Neural progenitor cell (in vitro differentiated cells): ENCODE measurements at regions not wholly inside any gene's neighbourhood (a gene's known extent, or its start where the extent isn't known, plus 50 kb on each side); places are given as distances from the start of the nearest gene placed in this dataset.

Experiments
- DNase-seq: peaks from one replicate; pipeline ENCODE4 v3.0.0-alpha.2; 2016; ENCODE audit warnings: low spot score
- H2AFZ ChIP-seq: fragments of 200-600 bp; sonication (generic); replicated peaks from 2 replicates; pipeline ENCODE4 v1.6.1; 2016; ENCODE audit warnings: antibody characterized with exemption
- H3F3A ChIP-seq: fragments of 200-600 bp; sonication (generic); 2 replicates; pipeline ENCODE4 v1.6.1; 2016; ENCODE audit warnings: antibody characterized with exemption, low read depth
- H3K27ac ChIP-seq: fragments of 200-600 bp; sonication (generic); 2 replicates; pipeline ENCODE4 v1.5.1; 2016; ENCODE audit warnings: mild to moderate bottlenecking
- H3K27me3 ChIP-seq: fragments of 200-600 bp; sonication (generic); 2 replicates; pipeline ENCODE4 v1.6.1; 2016; ENCODE audit warnings: mild to moderate bottlenecking, moderate library complexity
- H3K36me3 ChIP-seq: fragments of 200-600 bp; sonication (generic); 2 replicates; pipeline ENCODE4 v1.5.1; 2016
- H3K4me1 ChIP-seq: fragments of 200-600 bp; sonication (generic); 2 replicates; pipeline ENCODE4 v1.6.1; 2016; ENCODE audit warnings: mixed run types
- H3K4me2 ChIP-seq: fragments of 200-600 bp; sonication (generic); 2 replicates; pipeline ENCODE4 v1.6.1; 2016
- H3K4me3 ChIP-seq: fragments of 200-600 bp; sonication (generic); 2 replicates; pipeline ENCODE4 v1.5.1; 2016
- H3K79me2 ChIP-seq: fragments of 200-600 bp; sonication (generic); 2 replicates; pipeline ENCODE4 v1.6.1; 2016; ENCODE audit warnings: low read depth
- H3K9ac ChIP-seq: fragments of 200-600 bp; sonication (generic); 2 replicates; pipeline ENCODE4 v1.6.1; 2016
- H3K9me3 ChIP-seq: fragments of 200-600 bp; sonication (generic); 2 replicates; pipeline ENCODE4 v1.5.1; 2016; ENCODE audit warnings: low read depth
- H4K20me1 ChIP-seq: fragments of 200-600 bp; sonication (generic); 2 replicates; pipeline ENCODE4 v1.6.1; 2016; ENCODE audit warnings: low read depth
- H3K27ac Mint-ChIP-seq: 3 replicates; pipeline ENCODE4 v1.8.0; 2021; ENCODE audit warnings: mixed read lengths
- H3K27me3 Mint-ChIP-seq: 2 replicates; pipeline ENCODE4 v1.8.0; 2022; ENCODE audit warnings: low read depth, mild to moderate bottlenecking, inconsistent platforms, moderate library complexity, mixed read lengths; ENCODE audit not compliant: insufficient read depth
- H3K36me3 Mint-ChIP-seq: 3 replicates; pipeline ENCODE4 v1.8.0; 2021; ENCODE audit warnings: mixed read lengths
- H3K4me1 Mint-ChIP-seq: 3 replicates; pipeline ENCODE4 v1.8.0; 2021; ENCODE audit warnings: mixed read lengths
- H3K4me3 Mint-ChIP-seq: 3 replicates; pipeline ENCODE4 v1.8.0; 2021; ENCODE audit warnings: mild to moderate bottlenecking, moderate library complexity, mixed read lengths
- H3K9me3 Mint-ChIP-seq: 3 replicates; pipeline ENCODE4 v1.8.0; 2020; ENCODE audit warnings: mixed read lengths
- CTCF ChIP-seq: fragments of 200-600 bp; sonication (generic); IDR thresholded peaks from 2 replicates; pipeline ENCODE4 v1.5.1; 2017; ENCODE audit warnings: antibody characterized with exemption, mild to moderate bottlenecking
- EZH2 ChIP-seq: fragments of 200-600 bp; sonication (generic); IDR thresholded peaks from 2 replicates; pipeline ENCODE4 v1.6.1; 2017; ENCODE audit warnings: antibody characterized with exemption, mild to moderate bottlenecking, moderate library complexity
- EZH2phosphoT487 ChIP-seq: fragments of 200-600 bp; sonication (generic); IDR thresholded peaks from 2 replicates; pipeline ENCODE4 v1.6.1; 2017; ENCODE audit warnings: antibody characterized with exemption

DNA sequence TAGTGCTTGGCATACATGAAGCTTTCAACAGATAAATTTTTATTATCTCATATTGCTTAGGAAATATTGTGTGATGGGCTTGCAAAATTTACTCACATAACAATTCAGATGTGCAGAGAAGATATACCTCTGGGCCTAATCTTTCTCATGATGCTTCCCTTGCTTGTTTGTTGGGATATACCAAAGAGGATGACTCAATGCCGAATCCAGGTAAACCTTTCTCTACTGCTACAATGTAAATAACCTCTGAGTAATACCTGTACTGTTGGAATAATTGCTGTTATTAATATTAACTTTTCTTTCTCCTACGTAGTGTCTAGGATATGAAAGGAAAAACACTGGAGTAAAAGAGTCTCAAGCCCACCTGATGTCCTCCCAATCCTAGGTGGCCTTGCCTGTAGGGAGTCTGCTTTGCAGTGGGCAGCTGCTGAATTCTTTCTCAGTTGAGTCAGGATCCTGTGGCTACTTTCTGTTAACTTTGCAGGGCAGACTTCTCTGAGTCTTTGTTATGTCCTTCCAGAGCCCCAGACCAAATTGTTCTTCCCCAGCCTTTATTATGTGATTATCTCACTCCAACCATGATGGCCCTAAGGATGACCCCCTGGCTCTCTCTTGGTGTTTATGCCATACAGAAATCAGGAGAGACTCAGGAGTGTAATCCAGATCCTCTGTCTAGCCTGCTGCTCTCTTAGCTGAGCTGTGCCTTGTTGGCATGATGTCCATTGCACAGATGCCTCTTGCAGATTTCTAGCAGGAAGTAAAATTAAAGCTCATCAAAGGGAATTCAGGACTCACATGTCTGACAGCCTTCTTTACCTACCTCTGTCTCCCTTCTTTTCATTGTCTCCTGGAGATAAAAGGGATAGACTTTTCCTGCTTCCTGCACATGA lies 208.1 kb downstream of the SNX18 start:
- no peaks in the 10 kb centered on the region for H3K9me3 ChIP-seq
- peaks cover 10% of the 10 kb centered on the region for H3K4me1 ChIP-seq
- H3K9ac ChIP-seq: no peak overlapping the region
- H2AFZ ChIP-seq: no peak overlapping the region
- no peaks in the 10 kb centered on the region for H4K20me1 ChIP-seq
- peaks cover 14% of the 10 kb centered on the region for H3K4me1 Mint-ChIP-seq
- no peak for DNase-seq
- H3K36me3 ChIP-seq: no peaks in the 10 kb centered on the region
- no peak overlapping the region for H3K4me2 ChIP-seq
- H3K4me3 ChIP-seq: no peak overlapping the region
- no peaks in the 10 kb centered on the region for H3K36me3 Mint-ChIP-seq
- no peak overlapping the region for H3K27ac ChIP-seq
- no peaks in the 10 kb centered on the region for H3F3A ChIP-seq
- H3K27ac Mint-ChIP-seq: no peak overlapping the region
- no peaks in the 10 kb centered on the region for H3K27me3 ChIP-seq
- no peaks in the 10 kb centered on the region for H3K27me3 Mint-ChIP-seq
- H3K79me2 ChIP-seq: no peaks in the 10 kb centered on the region
- H3K4me3 Mint-ChIP-seq: no peak overlapping the region
- TF ChIP-seq EZH2phosphoT487 (no peak), CTCF (no peak), EZH2 (no peak)
- H3K9me3 Mint-ChIP-seq: no peaks in the 10 kb centered on the region

GRCh38 chr5:54722846-54723433 lies 205.4 kb downstream of the SNX18 start:
- Histone ChIP-seq H3K27ac (no peak overlapping the region), H3K4me1 (peaks cover 22% of the 10 kb centered on the region), H3K36me3 (no peaks in the 10 kb centered on the region), H2AFZ (no peak overlapping the region), H3K4me3 (no peak overlapping the region), H3K9ac (no peak overlapping the region), H3K4me2 (no peak overlapping the region), H3K79me2 (no peaks in the 10 kb centered on the region), H3K9me3 (no peaks in the 10 kb centered on the region), H4K20me1 (no peaks in the 10 kb centered on the region), H3F3A (no peaks in the 10 kb centered on the region), H3K27me3 (no peaks in the 10 kb centered on the region)
- Mint-ChIP-seq H3K4me3 (no peak overlapping the region), H3K9me3 (peaks cover under 1% of the 10 kb centered on the region), H3K27ac (no peak overlapping the region), H3K4me1 (peaks cover 13% of the 10 kb centered on the region), H3K27me3 (no peaks in the 10 kb centered on the region), H3K36me3 (no peaks in the 10 kb centered on the region)
- peak; percentile 11 for DNase-seq
- TF ChIP-seq EZH2phosphoT487: no peak
- no peak for TF ChIP-seq EZH2

DNA sequence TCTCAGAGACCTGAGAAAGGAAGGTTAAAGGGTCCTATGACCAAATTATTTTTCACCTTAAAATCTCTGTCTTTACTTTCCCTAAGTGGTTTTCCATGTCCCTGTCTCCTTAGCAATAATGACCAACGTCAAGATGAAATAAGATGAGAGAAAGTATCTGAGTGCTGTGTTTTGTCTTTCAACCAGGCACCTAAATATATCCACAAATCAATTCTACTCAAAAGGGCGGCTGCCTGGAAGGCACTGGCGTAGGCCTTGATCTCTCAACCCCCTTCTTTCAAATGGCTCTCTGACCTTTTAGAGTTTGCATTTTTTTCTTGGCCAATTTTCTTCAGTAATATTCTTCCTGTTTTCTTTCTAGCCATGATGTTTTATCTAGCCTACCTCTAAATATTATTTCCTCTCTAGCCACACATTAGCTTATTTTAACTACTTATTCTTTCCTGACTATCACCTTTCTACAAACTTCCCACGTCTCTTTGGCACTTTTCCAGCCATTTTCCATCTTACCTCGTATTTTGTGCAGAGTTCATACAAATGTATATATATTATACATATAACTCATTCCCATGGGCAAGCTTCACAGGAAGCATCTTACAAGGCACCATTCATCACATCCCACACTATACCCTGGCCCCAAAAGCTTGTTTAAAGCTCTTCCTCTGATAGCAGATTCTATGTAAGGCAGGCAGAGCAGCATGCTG lies 204.5 kb downstream of the SNX18 start:
- Histone ChIP-seq H4K20me1 (no peaks in the 10 kb centered on the region), H3K4me1 (peaks cover 22% of the 10 kb centered on the region), H3K27me3 (no peaks in the 10 kb centered on the region), H3K9me3 (no peaks in the 10 kb centered on the region), H3K36me3 (no peaks in the 10 kb centered on the region), H3F3A (no peaks in the 10 kb centered on the region), H3K4me3 (no peak overlapping the region), H2AFZ (no peak overlapping the region), H3K9ac (no peak overlapping the region), H3K4me2 (no peak overlapping the region), H3K27ac (no peak overlapping the region), H3K79me2 (no peaks in the 10 kb centered on the region)
- no peak overlapping the region for H3K27ac Mint-ChIP-seq
- no peaks in the 10 kb centered on the region for H3K27me3 Mint-ChIP-seq
- H3K4me1 Mint-ChIP-seq: peaks cover 13% of the 10 kb centered on the region
- peaks cover 3% of the 10 kb centered on the region for H3K9me3 Mint-ChIP-seq
- no peak for DNase-seq
- H3K36me3 Mint-ChIP-seq: no peaks in the 10 kb centered on the region
- TF ChIP-seq EZH2phosphoT487: no peak
- no peak for TF ChIP-seq EZH2
- TF ChIP-seq CTCF: no peak
- no peak overlapping the region for H3K4me3 Mint-ChIP-seq
